ENCODE measurements at regions not wholly inside any gene's neighbourhood (a gene's known extent, or its start where the extent isn't known, plus 50 kb on each side); places are given as distances from the start of the nearest gene placed in this dataset.

- TF ChIP-seq CTCF (IDR thresholded peaks at IDR 0.05) (no peak), POLR2AphosphoS5 (IDR thresholded peaks at IDR 0.05; ENCODE audit: low read depth, low read length) (no peak), USF2 (IDR thresholded peaks at IDR 0.05; ENCODE audit: borderline replicate concordance, low read depth, low read length) (no peak), USF1 (IDR thresholded peaks at IDR 0.05; ENCODE audit: borderline replicate concordance, low read depth) (no peak), TCF12 (IDR thresholded peaks at IDR 0.05) (no peak), EP300 (IDR thresholded peaks at IDR 0.05; ENCODE audit: borderline replicate concordance in 1 of 2, low read depth in 1 of 2, low read length in 1 of 2) (no peak), REST (IDR thresholded peaks at IDR 0.05; ENCODE audit: low read depth, low read length) (no peak), TEAD4 (IDR thresholded peaks at IDR 0.05; ENCODE audit: borderline replicate concordance, insufficient read depth) (no peak), MAX (IDR thresholded peaks at IDR 0.05; ENCODE audit: low read depth) (no peak)
Measured at GRCh38 chrX:33333271-33333670, 121.9 kb upstream of the DMD start.

Measured in SK-N-SH (cell line).